GM23248 (cell line): ENCODE measurements at regions not wholly inside any gene's neighbourhood (a gene's known extent, or its start where the extent isn't known, plus 50 kb on each side); places are given as distances from the start of the nearest gene placed in this dataset.

Experiments used
- DNase-seq: peaks from one replicate; pipeline ENCODE4 v3.0.0-alpha.2; 2015
- H2AFZ ChIP-seq: fragments of 200-600 bp; sonication (generic); 2 replicates; pipeline ENCODE4 v1.6.1; 2016; ENCODE audit warnings: antibody characterized with exemption
- H3F3A ChIP-seq: fragments of 200-600 bp; sonication (generic); 2 replicates; pipeline ENCODE4 v1.6.1; 2016; ENCODE audit warnings: mild to moderate bottlenecking, antibody characterized with exemption, mixed run types; ENCODE audit not compliant: insufficient read depth
- H3K27ac ChIP-seq: fragments of 200-600 bp; sonication (generic); 2 replicates; pipeline ENCODE4 v1.5.1; 2016; ENCODE audit warnings: mild to moderate bottlenecking
- H3K27me3 ChIP-seq: fragments of 200-600 bp; sonication (generic); replicated peaks from 2 replicates; pipeline ENCODE4 v1.6.1; 2016; ENCODE audit warnings: mild to moderate bottlenecking; ENCODE audit not compliant: insufficient read depth
- H3K36me3 ChIP-seq: fragments of 200-600 bp; sonication (generic); 2 replicates; pipeline ENCODE4 v1.6.1; 2016; ENCODE audit warnings: low read depth, mild to moderate bottlenecking
- H3K4me1 ChIP-seq: fragments of 200-600 bp; sonication (generic); 2 replicates; pipeline ENCODE4 v1.6.1; 2016; ENCODE audit warnings: mild to moderate bottlenecking; ENCODE audit not compliant: insufficient read depth
- H3K4me2 ChIP-seq: fragments of 200-600 bp; sonication (generic); one replicate; pipeline ENCODE4 v1.6.1; 2016; ENCODE audit warnings: mild to moderate bottlenecking; ENCODE audit not compliant: unreplicated experiment
- H3K4me3 ChIP-seq: fragments of 200-600 bp; sonication (generic); 2 replicates; pipeline ENCODE4 v1.5.1; 2016; ENCODE audit warnings: mild to moderate bottlenecking
- H3K79me2 ChIP-seq: fragments of 200-600 bp; sonication (generic); 2 replicates; pipeline ENCODE4 v1.6.1; 2016; ENCODE audit warnings: mild to moderate bottlenecking; ENCODE audit not compliant: insufficient read depth
- H3K9ac ChIP-seq: fragments of 200-600 bp; sonication (generic); 2 replicates; pipeline ENCODE4 v1.6.1; 2016; ENCODE audit warnings: mild to moderate bottlenecking
- H3K9me2 ChIP-seq: fragments of 200-600 bp; sonication (generic); 2 replicates; pipeline ENCODE4 v1.6.1; 2016; ENCODE audit warnings: mixed run types, mild to moderate bottlenecking, moderate library complexity; ENCODE audit not compliant: insufficient read depth
- H3K9me3 ChIP-seq: fragments of 200-600 bp; sonication (generic); one replicate; pipeline ENCODE4 v1.6.1; 2017; ENCODE audit warnings: low read depth
- H4K20me1 ChIP-seq: fragments of 200-600 bp; sonication (generic); 2 replicates; pipeline ENCODE4 v1.6.0; 2016; ENCODE audit not compliant: insufficient read depth
- EZH2 ChIP-seq: fragments of 200-600 bp; sonication (generic); IDR thresholded peaks from 2 replicates; pipeline ENCODE4 v1.6.1; 2018; ENCODE audit warnings: antibody characterized with exemption, mild to moderate bottlenecking; ENCODE audit not compliant: insufficient read depth, poor library complexity, severe bottlenecking
- EZH2phosphoT487 ChIP-seq: fragments of 200-600 bp; sonication (generic); IDR thresholded peaks from 2 replicates; pipeline ENCODE4 v1.6.1; 2018; ENCODE audit warnings: antibody characterized with exemption, moderate library complexity, mild to moderate bottlenecking, low read depth; ENCODE audit not compliant: insufficient read depth
- WGBS, 2 experiments: methylation state at CpG; one replicate each; pipeline ENCODE4 v1.1.6; 2015 to 2017; ENCODE audit warnings: low lambda C conversion rate in 2 of 2, low coverage in 1 of 2; ENCODE audit errors: missing lambda C conversion rate in 2 of 2; 5-methylcytosine and 5-hydroxymethylcytosine counted together
- in situ Hi-C: fragments of 300-500 bp; cut with MboI; formaldehyde crosslinking; loops from 2 replicates; pipeline ENCODE4 v1.15.0; 2020

GRCh38 chr16:51271156-51271701 lies 120.2 kb upstream of the SALL1 start:
- no peak overlapping the region for H3K9ac ChIP-seq
- H3K36me3 ChIP-seq = no peaks in the 10 kb centered on the region
- H4K20me1 ChIP-seq = no peaks in the 10 kb centered on the region
- in situ Hi-C loops = no loop called here
- H3K4me2 ChIP-seq = no peak overlapping the region
- no peaks in the 10 kb centered on the region for H3K9me3 ChIP-seq
- H3F3A ChIP-seq = no peaks in the 10 kb centered on the region
- no peak for DNase-seq
- no peaks in the 10 kb centered on the region for H3K79me2 ChIP-seq
- no peak overlapping the region for H3K4me3 ChIP-seq
- no peaks in the 10 kb centered on the region for H3K27me3 ChIP-seq
- WGBS, 2 experiments = 59 to 66% methylated on average over 5 of the region's 5 CpGs
- TF ChIP-seq EZH2 = no peak
- H3K27ac ChIP-seq = no peak overlapping the region
- H3K4me1 ChIP-seq = no peaks in the 10 kb centered on the region
- no peaks in the 10 kb centered on the region for H3K9me2 ChIP-seq
- no peak overlapping the region for H2AFZ ChIP-seq

- Histone ChIP-seq H4K20me1 (no peaks in the 10 kb centered on the region), H3K79me2 (no peaks in the 10 kb centered on the region), H3K9ac (no peak overlapping the region), H3K36me3 (no peaks in the 10 kb centered on the region), H3K4me1 (no peaks in the 10 kb centered on the region), H3F3A (no peaks in the 10 kb centered on the region), H3K27me3 (no peaks in the 10 kb centered on the region), H2AFZ (no peak overlapping the region), H3K4me3 (no peak overlapping the region), H3K4me2 (no peak overlapping the region), H3K9me2 (no peaks in the 10 kb centered on the region), H3K27ac (no peak overlapping the region), H3K9me3 (no peaks in the 10 kb centered on the region)
- no peak for DNase-seq
- no peak for TF ChIP-seq EZH2phosphoT487
- no peak for TF ChIP-seq EZH2
- whole genome bisulfite sequencing, 2 experiments = 9 to 16% methylated on average over 4 of the region's 4 CpGs
- in situ Hi-C loops = no loop called here
Measured at GRCh38 chr16:51268237-51268636, 117.2 kb upstream of the SALL1 start.

GRCh38 chr16:51267681-51268080 lies 116.6 kb upstream of the SALL1 start:
- Histone ChIP-seq H3K79me2 (no peaks in the 10 kb centered on the region), H3K9me2 (no peaks in the 10 kb centered on the region), H3K4me3 (no peak overlapping the region), H3K9ac (no peak overlapping the region), H3K4me2 (no peak overlapping the region), H3K27me3 (no peaks in the 10 kb centered on the region), H3K4me1 (no peaks in the 10 kb centered on the region), H4K20me1 (no peaks in the 10 kb centered on the region), H3K27ac (no peak overlapping the region), H3K36me3 (no peaks in the 10 kb centered on the region), H3K9me3 (no peaks in the 10 kb centered on the region), H3F3A (no peaks in the 10 kb centered on the region), H2AFZ (no peak overlapping the region)
- TF ChIP-seq EZH2 (no peak), EZH2phosphoT487 (no peak)
- WGBS, 2 experiments = 70 to 74% methylated on average over 3 of the region's 3 CpGs
- DNase-seq = no peak
- in situ Hi-C loops = no loop called here

GRCh38 chr16:51262428-51262827 lies 111.4 kb upstream of the SALL1 start:
- Histone ChIP-seq H3K4me2 (no peak overlapping the region), H3K9me3 (no peaks in the 10 kb centered on the region), H3K27ac (no peak overlapping the region), H3K36me3 (no peaks in the 10 kb centered on the region), H3K4me1 (no peaks in the 10 kb centered on the region), H2AFZ (no peak overlapping the region), H3K79me2 (no peaks in the 10 kb centered on the region), H3K4me3 (no peak overlapping the region), H3F3A (no peaks in the 10 kb centered on the region), H4K20me1 (no peaks in the 10 kb centered on the region), H3K9me2 (no peaks in the 10 kb centered on the region), H3K27me3 (no peaks in the 10 kb centered on the region), H3K9ac (no peak overlapping the region)
- no peak for DNase-seq
- TF ChIP-seq EZH2phosphoT487 (no peak), EZH2 (no peak)
- 70 to 72% methylated on average over 1 of the region's 1 CpG for WGBS, 2 experiments
- in situ Hi-C loops = no loop called here

- 38 to 53% methylated on average over 1 of the region's 1 CpG for WGBS, 2 experiments
- H3K9ac ChIP-seq = no peak overlapping the region
- no peaks in the 10 kb centered on the region for H3K9me3 ChIP-seq
- H2AFZ ChIP-seq = no peak overlapping the region
- H3K9me2 ChIP-seq = no peaks in the 10 kb centered on the region
- no peaks in the 10 kb centered on the region for H3K79me2 ChIP-seq
- H3K4me2 ChIP-seq = no peak overlapping the region
- DNase-seq = no peak
- TF ChIP-seq EZH2 = no peak
- TF ChIP-seq EZH2phosphoT487 = no peak
- no peaks in the 10 kb centered on the region for H3K27me3 ChIP-seq
- H3K4me3 ChIP-seq = no peak overlapping the region
- in situ Hi-C loops = no loop called here
- H3F3A ChIP-seq = no peaks in the 10 kb centered on the region
- no peak overlapping the region for H3K27ac ChIP-seq
- no peaks in the 10 kb centered on the region for H4K20me1 ChIP-seq
- no peaks in the 10 kb centered on the region for H3K36me3 ChIP-seq
- H3K4me1 ChIP-seq = no peaks in the 10 kb centered on the region
Measured at GRCh38 chr16:51261919-51262318, 110.8 kb upstream of the SALL1 start.
